H1 (cell line): ENCODE measurements at regions not wholly inside any gene's neighbourhood (a gene's known extent, or its start where the extent isn't known, plus 50 kb on each side); places are given as distances from the start of the nearest gene placed in this dataset.

Source experiments
- CTCF ChIP-seq, 3 experiments: IDR thresholded peaks; 1 replicate in 2 of 3; 2 replicates in 1 of 3; pipeline versions ENCODE4 v1.5.1 to v1.6.1; 2011; ENCODE audit warnings: low read length in 3 of 3, mild to moderate bottlenecking in 3 of 3, inconsistent platforms in 2 of 3, low read depth in 1 of 3, moderate library complexity in 1 of 3; ENCODE audit not compliant: insufficient read depth in 1 of 3; ENCODE audit errors: control extremely low read depth in 1 of 3
- EGR1 ChIP-seq: IDR thresholded peaks from 2 replicates; pipeline ENCODE4 v1.6.1; 2011; ENCODE audit warnings: low read depth, low read length, borderline replicate concordance
- FOSL1 ChIP-seq: IDR thresholded peaks from 2 replicates; pipeline ENCODE4 v1.6.1; 2011; ENCODE audit warnings: mild to moderate bottlenecking, low read depth, low read length, moderate library complexity; ENCODE audit not compliant: insufficient read depth
- KDM1A ChIP-seq: fragments of 200-600, 300-600 bp; sonication (generic); IDR thresholded peaks from 2 replicates; pipeline ENCODE4 v1.7.1; 2016; ENCODE audit warnings: mild to moderate bottlenecking, low read length, borderline replicate concordance
- RAD21 ChIP-seq, 2 experiments: IDR thresholded peaks in 1 of 2; conservative IDR thresholded peaks in 1 of 2; 2 replicates each; pipeline ENCODE4 v1.6.1; 2011; ENCODE audit warnings: low read depth in 2 of 2, low read length in 2 of 2, improper control_type of control experiment in 1 of 2, inconsistent platforms in 1 of 2, mild to moderate bottlenecking in 1 of 2, moderate library complexity in 1 of 2
- SIRT6 ChIP-seq: IDR thresholded peaks from one replicate; pipeline ENCODE4 v1.7.1; 2012; ENCODE audit warnings: low read length, inconsistent platforms
- SP4 ChIP-seq: IDR thresholded peaks from 2 replicates; pipeline ENCODE4 v1.6.1; 2012; ENCODE audit warnings: low read length, inconsistent platforms
- YY1 ChIP-seq: IDR thresholded peaks from 2 replicates; pipeline ENCODE4 v1.6.1; 2011; ENCODE audit warnings: low read depth, mild to moderate bottlenecking, low read length
- TF ChIP-seq, protein P1 (sequence below): IDR thresholded peaks from 2 replicates; pipeline ENCODE4 v1.6.1; 2011; ENCODE audit warnings: low read depth, mild to moderate bottlenecking, low read length; ENCODE audit not compliant: insufficient read depth

GRCh38 chr3:5800965-5801364 is 613.5 kb downstream of the EDEM1 start (continued):
- TF ChIP-seq CTCF (IDR thresholded peaks at IDR 0.05; ENCODE audit: control extremely low read depth in 1 of 3, insufficient read depth in 1 of 3, low read depth in 1 of 3, low read length in 3 of 3), result no peak
- TF ChIP-seq, protein P1, sequence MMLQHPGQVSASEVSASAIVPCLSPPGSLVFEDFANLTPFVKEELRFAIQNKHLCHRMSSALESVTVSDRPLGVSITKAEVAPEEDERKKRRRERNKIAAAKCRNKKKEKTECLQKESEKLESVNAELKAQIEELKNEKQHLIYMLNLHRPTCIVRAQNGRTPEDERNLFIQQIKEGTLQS, result no peak
- no peak for TF ChIP-seq FOSL1
- no peak for TF ChIP-seq SP4
- TF ChIP-seq YY1, result no peak
- TF ChIP-seq RAD21 (IDR thresholded peaks at IDR 0.05 in 1 of 2, conservative IDR thresholded peaks at IDR 0.05 in 1 of 2; ENCODE audit: low read depth in 2 of 2, low read length in 2 of 2), result no peak
- no peak for TF ChIP-seq KDM1A
- no peak for TF ChIP-seq EGR1
- no peak for TF ChIP-seq SIRT6
